T1000 (cell line): ENCODE measurements at regions not wholly inside any gene's neighbourhood (a gene's known extent, or its start where the extent isn't known, plus 50 kb on each side); places are given as distances from the start of the nearest gene placed in this dataset.

Source experiments
- DNase-seq: peaks from one replicate; lab custom pipeline; 2025; ENCODE audit warnings: mixed read lengths; lab: John Stamatoyannopoulos, UW

DNA sequence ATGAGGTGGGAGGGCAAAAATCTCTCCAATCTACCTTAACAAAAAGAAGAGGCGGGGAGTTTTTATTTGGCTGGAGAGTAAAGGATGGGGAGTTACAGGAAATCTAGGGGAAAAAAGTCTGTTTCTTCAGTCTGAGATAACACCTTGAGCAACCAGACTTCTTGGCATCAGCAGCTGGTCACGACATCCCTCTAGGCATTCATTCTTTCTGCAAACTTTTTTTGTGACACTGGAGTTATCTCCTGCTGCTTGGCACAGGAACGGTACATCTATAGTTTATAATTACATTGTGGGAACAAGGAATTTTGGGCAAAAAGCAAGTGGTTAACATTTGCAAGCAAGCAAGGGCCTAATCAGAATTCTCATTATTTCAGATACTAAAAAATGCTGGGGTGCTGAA is 50.6 kb upstream of the IFNGR1 start:
- no peak for DNase-seq

GRCh38 chr6:137269347-137269746 is 50.2 kb upstream of the IFNGR1 start:
- no peak for DNase-seq
